K562 (cell line): ENCODE measurements at regions not wholly inside any gene's neighbourhood (a gene's known extent, or its start where the extent isn't known, plus 50 kb on each side); places are given as distances from the start of the nearest gene placed in this dataset.

ENCODE experiments used
- ATAC-seq: fragments of 200-7000 bp; cut with Tn5 transposase; 3 replicates; pipeline ENCODE4 v1.9.1; 2020; ENCODE audit warnings: moderate library complexity
- BruUV-seq: library from RNA; stranded (reverse); fragments of 400-500 nt; replicated peaks from 2 replicates; lab custom pipeline; 2021; lab: Mats Ljungman, UMichigan
- CTCF ChIA-PET: fragments of 300-600 bp; formaldehyde crosslinking; extraction: SDS; loops from one replicate; lab custom pipeline; 2021; ENCODE audit warnings: low intra/inter-chr PET ratio; lab: Yijun Ruan, JAX
- POLR2A ChIA-PET: fragments of 300-600, 350-650 bp; sonication (Branson Sonifier 250); formaldehyde crosslinking; extraction: SDS; loops from one replicate; lab custom pipeline; 2021; ENCODE audit warnings: antibody characterized with exemption, inconsistent platforms; lab: Yijun Ruan, JAX
- DNase-seq, 4 experiments: peaks; one replicate each; pipeline versions ENCODE4 v3.0.0 to v3.0.0-alpha.2; 2011 to 2018; ENCODE audit warnings: low spot score in 3 of 4, mixed read lengths in 3 of 4; ENCODE audit errors: extremely low read depth in 1 of 4
- FAIRE-seq: peaks from 2 replicates; lab custom pipeline; 2011; peaks lifted over from hg19 to GRCh38; lab: Jason Lieb, UNC
- H2AFZ ChIP-seq: 2 replicates; pipeline ENCODE4 v1.6.0; 2011; ENCODE audit warnings: low read depth, low read length, control low read depth, inconsistent platforms
- H3K27ac ChIP-seq: fragments of 200-600 bp; 3 replicates; pipeline ENCODE4 v1.8.0; 2011; ENCODE audit warnings: low read depth, mild to moderate bottlenecking, control low read depth, inconsistent platforms, low read length, moderate library complexity, mixed read lengths; ENCODE audit errors: extremely low read depth
- H3K27me3 ChIP-seq, 2 experiments: fragments of 300-600 bp in 1 of 2; 2 replicates in 1 of 2; 3 replicates in 1 of 2; pipeline versions ENCODE4 v1.6.0 to v1.8.0; 2011; ENCODE audit warnings: inconsistent platforms in 2 of 2, low read length in 2 of 2, mild to moderate bottlenecking in 1 of 2, mixed read lengths in 1 of 2, moderate library complexity in 1 of 2; ENCODE audit not compliant: control insufficient read depth in 2 of 2, insufficient read depth in 2 of 2
- H3K36me3 ChIP-seq: fragments of 300-600 bp; 3 replicates; pipeline ENCODE4 v1.8.0; 2011; ENCODE audit warnings: mild to moderate bottlenecking, low read length, inconsistent platforms; ENCODE audit not compliant: control insufficient read depth, insufficient read depth
- H3K4me1 ChIP-seq, 2 experiments: fragments of 200-600 bp in 1 of 2; replicated peaks in 1 of 2; 2 replicates in 1 of 2; 3 replicates in 1 of 2; pipeline versions ENCODE4 v1.5.1 to v1.8.0; 2011; ENCODE audit warnings: inconsistent platforms in 2 of 2, low read length in 2 of 2, mild to moderate bottlenecking in 1 of 2, mixed read lengths in 1 of 2, moderate library complexity in 1 of 2; ENCODE audit not compliant: control insufficient read depth in 2 of 2, insufficient read depth in 2 of 2
- H3K4me2 ChIP-seq: 2 replicates; pipeline ENCODE4 v1.6.1; 2011; ENCODE audit warnings: low read length, control low read depth, inconsistent platforms, mixed read lengths; ENCODE audit not compliant: insufficient read depth
- H3K4me3 ChIP-seq: fragments of 200-600 bp; sonication (generic), shearing (Covaris generic); 2 replicates; pipeline ENCODE4 v1.5.1; 2016; ENCODE audit warnings: control low read depth, inconsistent platforms
- H3K79me2 ChIP-seq: fragments of 200-600 bp; 3 replicates; pipeline ENCODE4 v1.8.0; 2011; ENCODE audit warnings: low read length, inconsistent platforms; ENCODE audit not compliant: control insufficient read depth, insufficient read depth
- H3K9ac ChIP-seq, 2 experiments: 2 replicates each; pipeline versions ENCODE4 v1.6.0 to v1.6.1; 2011; ENCODE audit warnings: low read depth in 2 of 2, low read length in 2 of 2, control low read depth in 1 of 2, inconsistent platforms in 1 of 2, mild to moderate bottlenecking in 1 of 2, mixed read lengths in 1 of 2; ENCODE audit not compliant: insufficient read depth in 1 of 2
- H3K9me1 ChIP-seq: one replicate; pipeline ENCODE4 v1.6.0; 2011; ENCODE audit warnings: inconsistent platforms, mild to moderate bottlenecking, low read length, moderate library complexity; ENCODE audit not compliant: control insufficient read depth, insufficient read depth
- H3K9me3 ChIP-seq: replicated peaks from 2 replicates; pipeline ENCODE4 v1.5.1; 2011; ENCODE audit warnings: low read depth, low read length, inconsistent platforms; ENCODE audit not compliant: control insufficient read depth, insufficient read depth
- H4K20me1 ChIP-seq: replicated peaks from 2 replicates; pipeline ENCODE4 v1.6.1; 2011; ENCODE audit warnings: low read length, inconsistent platforms, mixed read lengths; ENCODE audit not compliant: control insufficient read depth, insufficient read depth
- BHLHE40 ChIP-seq: IDR thresholded peaks from 2 replicates; pipeline ENCODE4 v1.6.1; 2011; ENCODE audit warnings: low read length, improper control_type of control experiment
- CHAMP1 ChIP-seq: fragments of 450-650 bp; IDR thresholded peaks from 2 replicates; pipeline ENCODE4 v1.6.1; 2016; ENCODE audit warnings: mild to moderate bottlenecking
- DLX4 ChIP-seq: fragments of 250-450 bp; sonication (Bioruptor Pico); IDR thresholded peaks from 2 replicates; pipeline ENCODE4 v1.6.1; 2021; ENCODE audit warnings: mild to moderate bottlenecking
- MXI1 ChIP-seq: IDR thresholded peaks from 2 replicates; pipeline ENCODE4 v1.6.1; 2011; ENCODE audit warnings: low read depth, mild to moderate bottlenecking, improper control_type of control experiment, low read length
- PHF21A ChIP-seq: fragments of 450-650 bp; IDR thresholded peaks from 2 replicates; pipeline ENCODE4 v1.6.1; 2017; ENCODE audit warnings: low read depth, borderline replicate concordance
- ZNF165 ChIP-seq: fragments of 250-450 bp; sonication (Bioruptor Pico); IDR thresholded peaks from 2 replicates; pipeline ENCODE4 v1.4.0; 2020; ENCODE audit warnings: borderline replicate concordance
- ZNF445 ChIP-seq: fragments of 250-450 bp; sonication (Bioruptor Pico); IDR thresholded peaks from 2 replicates; pipeline ENCODE4 v1.4.0; 2020; ENCODE audit warnings: low read depth, mild to moderate bottlenecking, moderate library complexity
- ZNF639 ChIP-seq, 2 experiments: fragments of 200-800 bp in 1 of 2; sonication (Bioruptor generic) in 1 of 2; sonication (generic) in 1 of 2; formaldehyde crosslinking in 1 of 2; IDR thresholded peaks in 1 of 2; conservative IDR thresholded peaks in 1 of 2; 2 replicates each; pipeline versions ENCODE4 v1.5.0 to v1.6.1; 2016 to 2020; ENCODE audit warnings: missing compliant biosample characterization in 1 of 2, missing genetic modification characterization in 1 of 2, missing genetic modification reagents in 1 of 2
- ZNF766 ChIP-seq: fragments of 200-800 bp; sonication (Bioruptor generic); conservative IDR thresholded peaks from 2 replicates; pipeline ENCODE4 v1.6.1; 2016; ENCODE audit warnings: missing genetic modification characterization, missing compliant biosample characterization
- WGBS: fragments of 100-300 bp; shearing (Covaris generic); methylation state at CpG from one replicate; pipeline ENCODE4 v1.1.6; 2016; ENCODE audit warnings: low coverage, mixed read lengths; ENCODE audit not compliant: insufficient coverage; ENCODE audit errors: missing lambda C conversion rate; 5-methylcytosine and 5-hydroxymethylcytosine counted together
- in situ Hi-C: fragments of 300-500 bp; cut with MboI; formaldehyde crosslinking; loops from 4 replicates; pipeline ENCODE4 v1.15.0; 2018; ENCODE audit warnings: inconsistent platforms, mixed read lengths
- intact Hi-C: fragments of 100-400 bp; cut with micrococcal nuclease; formaldehyde crosslinking; loops from 2 replicates; pipeline ENCODE4 v1.14.2; 2022

- H4K20me1 ChIP-seq, result no peaks in the 10 kb centered on the region
- TF ChIP-seq CHAMP1 (no peak), ZNF766 (CRISPR knock-in tag) (no peak), ZNF639 (CRISPR knock-in tag; conservative IDR thresholded peaks at IDR 0.05 in 1 of 2, IDR thresholded peaks at IDR 0.05 in 1 of 2) (no peak), BHLHE40 (no peak), DLX4 (no peak), PHF21A (no peak), ZNF445 (no peak), MXI1 (no peak), ZNF165 (CRISPR knock-in tag) (no peak)
- WGBS, result 90% methylated on average over 3 of the region's 3 CpGs
- peaks cover 3% of the 10 kb centered on the region; the same call in 2 of the 3 replicates for H3K36me3 ChIP-seq
- no peaks in the 10 kb centered on the region for H3K27me3 ChIP-seq
- in situ Hi-C loops (no loop called here), intact Hi-C loops (loop anchor here (5.0 to 10.0 kb wide), 3 partner anchors 53 to 197 kb away; no protein-coding TSS in a partner anchor)
- no peaks in the 10 kb centered on the region for H3K4me1 ChIP-seq
- CTCF ChIA-PET, result no interaction called here
- no peak overlapping the region for H3K9ac ChIP-seq
- no peaks in the 10 kb centered on the region for H3K9me3 ChIP-seq
- peaks cover 23% of the 10 kb centered on the region for H3K79me2 ChIP-seq
- H3K4me2 ChIP-seq, result no peak overlapping the region
- no peak overlapping the region for H2AFZ ChIP-seq
- H3K4me3 ChIP-seq, result no peak overlapping the region
- no peak for FAIRE-seq
- no peak overlapping the region for H3K27ac ChIP-seq
- DNase-seq, result no peak
- BruUV-seq, result no TSS peak
- H3K9me1 ChIP-seq, result no peaks in the 10 kb centered on the region
- ATAC-seq, result no peak
- POLR2A ChIA-PET, result no interaction called here
Observed at GRCh38 chr12:91579516-91580263, 397.1 kb upstream of the DCN start.
